Nephron (organoid): ENCODE measurements at regions not wholly inside any gene's neighbourhood (a gene's known extent, or its start where the extent isn't known, plus 50 kb on each side); places are given as distances from the start of the nearest gene placed in this dataset.
"Not testable (repeated sequence)": the region's sequence is repeated elsewhere in the genome, so short reads cannot be mapped to it uniquely, and the experiment has no call there.

Experiments
- H3K27ac Mint-ChIP-seq, 3 experiments: 2 replicates each; pipeline ENCODE4 v1.8.0; 2020; ENCODE audit warnings: mixed read lengths in 3 of 3, mild to moderate bottlenecking in 2 of 3, moderate library complexity in 1 of 3
- H3K27me3 Mint-ChIP-seq: 2 replicates; pipeline ENCODE4 v1.8.0; 2021; ENCODE audit warnings: low read depth, mild to moderate bottlenecking, moderate library complexity, mixed read lengths
- H3K36me3 Mint-ChIP-seq: 2 replicates; pipeline ENCODE4 v1.8.0; 2020; ENCODE audit warnings: low read depth, mixed read lengths
- H3K4me1 Mint-ChIP-seq: 2 replicates; pipeline ENCODE4 v1.8.0; 2020; ENCODE audit warnings: mixed read lengths
- H3K4me3 Mint-ChIP-seq, 3 experiments: 2 replicates each; pipeline ENCODE4 v1.8.0; 2020; ENCODE audit warnings: mild to moderate bottlenecking in 3 of 3, mixed read lengths in 3 of 3, moderate library complexity in 2 of 3
- H3K9me3 Mint-ChIP-seq: 2 replicates; pipeline ENCODE4 v1.8.0; 2020; ENCODE audit warnings: mixed read lengths
- TF ChIP-seq, protein P1 (sequence below), 3 experiments: fragments of 200-600 bp; sonication (generic); IDR thresholded peaks; one replicate each; pipeline ENCODE4 v1.5.0; 2021; ENCODE audit warnings: antibody characterized with exemption in 3 of 3; ENCODE audit not compliant: unreplicated experiment in 3 of 3

DNA sequence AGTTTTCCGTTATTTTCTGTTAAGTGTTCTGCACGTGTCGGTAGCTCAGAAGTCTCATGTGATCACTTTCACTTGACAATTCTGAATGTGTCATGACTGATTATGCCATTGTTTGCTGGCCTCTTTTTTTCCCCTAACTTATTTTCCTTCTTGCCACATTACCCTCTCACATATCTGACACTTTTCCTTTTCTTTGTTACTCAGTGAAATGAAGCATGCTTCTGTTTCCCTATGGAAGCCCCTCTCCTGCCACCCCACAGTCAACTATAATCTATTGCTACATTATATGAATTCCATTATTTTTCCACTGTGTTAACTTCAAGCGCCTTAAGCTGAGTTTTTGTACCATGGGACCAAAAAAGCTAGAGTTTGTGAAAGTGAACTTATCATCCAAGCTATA lies 531.6 kb upstream of the HS3ST5 start:
- Mint-ChIP-seq H3K36me3 (no peaks in the 10 kb centered on the region), H3K9me3 (no peaks in the 10 kb centered on the region), H3K4me1 (no peaks in the 10 kb centered on the region), H3K4me3 (no peak overlapping the region), H3K27me3 (no peaks in the 10 kb centered on the region), H3K27ac (no peak overlapping the region)
- TF ChIP-seq, protein P1, sequence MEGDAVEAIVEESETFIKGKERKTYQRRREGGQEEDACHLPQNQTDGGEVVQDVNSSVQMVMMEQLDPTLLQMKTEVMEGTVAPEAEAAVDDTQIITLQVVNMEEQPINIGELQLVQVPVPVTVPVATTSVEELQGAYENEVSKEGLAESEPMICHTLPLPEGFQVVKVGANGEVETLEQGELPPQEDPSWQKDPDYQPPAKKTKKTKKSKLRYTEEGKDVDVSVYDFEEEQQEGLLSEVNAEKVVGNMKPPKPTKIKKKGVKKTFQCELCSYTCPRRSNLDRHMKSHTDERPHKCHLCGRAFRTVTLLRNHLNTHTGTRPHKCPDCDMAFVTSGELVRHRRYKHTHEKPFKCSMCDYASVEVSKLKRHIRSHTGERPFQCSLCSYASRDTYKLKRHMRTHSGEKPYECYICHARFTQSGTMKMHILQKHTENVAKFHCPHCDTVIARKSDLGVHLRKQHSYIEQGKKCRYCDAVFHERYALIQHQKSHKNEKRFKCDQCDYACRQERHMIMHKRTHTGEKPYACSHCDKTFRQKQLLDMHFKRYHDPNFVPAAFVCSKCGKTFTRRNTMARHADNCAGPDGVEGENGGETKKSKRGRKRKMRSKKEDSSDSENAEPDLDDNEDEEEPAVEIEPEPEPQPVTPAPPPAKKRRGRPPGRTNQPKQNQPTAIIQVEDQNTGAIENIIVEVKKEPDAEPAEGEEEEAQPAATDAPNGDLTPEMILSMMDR (IDR thresholded peaks at IDR 0.05; ENCODE audit: unreplicated experiment in 3 of 3): no peak

DNA sequence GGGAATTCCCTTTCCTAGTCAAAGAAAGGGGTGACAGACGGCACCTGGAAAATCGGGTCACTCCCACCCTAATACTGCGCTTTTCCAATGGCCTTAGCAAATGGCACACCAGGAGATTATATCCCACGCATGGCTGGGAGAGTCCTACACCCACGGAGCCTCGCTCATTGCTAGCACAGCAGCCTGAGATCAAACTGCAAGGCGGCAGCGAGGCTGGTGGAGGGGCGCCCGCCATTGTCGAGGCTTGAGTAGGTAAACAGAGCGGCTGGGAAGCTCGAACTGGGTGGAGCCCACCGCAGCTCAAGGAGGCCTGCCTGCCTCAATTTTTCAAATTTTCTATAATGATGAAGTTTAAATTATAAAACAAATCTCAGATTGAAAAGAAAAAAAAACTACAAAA lies 522.7 kb upstream of the HS3ST5 start:
- not testable (repeated sequence) for H3K4me3 Mint-ChIP-seq, H3K27ac Mint-ChIP-seq, H3K4me1 Mint-ChIP-seq, H3K9me3 Mint-ChIP-seq, H3K27me3 Mint-ChIP-seq, H3K36me3 Mint-ChIP-seq

DNA sequence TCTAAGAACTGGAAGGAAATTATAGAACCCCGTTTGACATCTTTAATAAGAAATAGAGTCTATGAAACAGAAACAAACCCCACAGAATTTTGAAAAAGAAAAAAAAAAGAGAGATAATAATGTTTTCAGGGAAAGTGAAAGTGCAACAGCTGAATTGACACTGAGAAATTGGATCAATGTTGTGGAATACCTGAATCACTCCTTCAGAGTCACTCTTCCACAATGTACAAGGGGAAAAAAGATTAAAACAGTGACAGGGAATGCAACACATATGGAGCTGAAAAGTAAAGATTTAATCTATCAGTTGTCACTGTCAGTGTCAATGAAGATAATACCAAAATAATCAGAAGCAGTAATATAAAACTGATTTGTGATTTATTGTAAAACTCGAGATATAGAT lies 520.8 kb upstream of the HS3ST5 start:
- H3K9me3 Mint-ChIP-seq: no peaks in the 10 kb centered on the region
- H3K4me3 Mint-ChIP-seq: no peak overlapping the region

DNA sequence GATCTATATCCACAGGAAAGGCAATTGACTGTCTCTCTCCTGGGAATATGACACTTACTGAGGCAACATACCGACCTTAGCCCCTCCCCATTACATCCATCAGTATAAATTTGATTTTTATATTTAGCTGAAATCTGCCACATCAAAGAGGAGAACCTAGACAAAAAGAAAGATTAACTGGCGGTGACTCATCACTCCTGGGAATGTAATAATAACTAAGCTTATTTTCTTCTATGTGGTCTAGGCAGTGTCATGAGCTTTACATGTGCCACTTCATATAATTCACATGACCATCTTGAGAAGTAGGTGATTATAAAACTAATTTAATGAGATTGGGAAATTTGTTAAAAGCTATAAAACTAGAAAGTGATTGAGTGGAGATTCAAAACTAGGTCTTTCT lies 520.0 kb upstream of the HS3ST5 start:
- H3K4me1 Mint-ChIP-seq: no peaks in the 10 kb centered on the region
- no peaks in the 10 kb centered on the region for H3K9me3 Mint-ChIP-seq
- H3K36me3 Mint-ChIP-seq: no peaks in the 10 kb centered on the region
- no peak overlapping the region for H3K4me3 Mint-ChIP-seq
- H3K27ac Mint-ChIP-seq: no peak overlapping the region
- H3K27me3 Mint-ChIP-seq: no peaks in the 10 kb centered on the region
- TF ChIP-seq, protein P1 (IDR thresholded peaks at IDR 0.05; ENCODE audit: unreplicated experiment in 3 of 3): no peak

More for the DNA sequence above, 520.8 kb upstream of the HS3ST5 start:
- H3K27ac Mint-ChIP-seq: no peak overlapping the region
- no peaks in the 10 kb centered on the region for H3K27me3 Mint-ChIP-seq
- no peaks in the 10 kb centered on the region for H3K36me3 Mint-ChIP-seq
- no peaks in the 10 kb centered on the region for H3K4me1 Mint-ChIP-seq
- TF ChIP-seq, protein P1 (IDR thresholded peaks at IDR 0.05; ENCODE audit: unreplicated experiment in 3 of 3): no peak

DNA sequence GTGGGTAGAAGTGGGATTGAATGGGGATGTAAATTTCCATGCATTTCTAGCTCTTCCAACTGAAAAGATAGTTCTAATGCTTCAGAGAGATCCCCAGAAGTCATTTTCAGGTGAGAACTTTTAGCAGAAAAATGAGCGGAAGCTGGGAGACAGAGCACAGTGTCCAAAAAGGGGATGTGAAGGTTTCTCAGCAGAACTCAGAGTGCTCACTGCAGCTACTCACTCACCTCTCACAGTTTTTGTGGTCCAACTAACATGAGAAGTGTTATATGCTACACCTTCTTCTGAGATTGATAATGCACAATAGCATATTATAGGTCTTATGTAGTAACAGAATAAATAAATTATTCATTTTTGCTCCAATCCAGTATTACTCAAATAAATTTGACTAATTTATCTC lies 519.2 kb upstream of the HS3ST5 start:
- Mint-ChIP-seq H3K27me3 (no peaks in the 10 kb centered on the region), H3K4me1 (no peaks in the 10 kb centered on the region), H3K9me3 (no peaks in the 10 kb centered on the region), H3K27ac (no peak overlapping the region), H3K36me3 (no peaks in the 10 kb centered on the region), H3K4me3 (no peak overlapping the region)
- TF ChIP-seq, protein P1 (IDR thresholded peaks at IDR 0.05; ENCODE audit: unreplicated experiment in 3 of 3): no peak

DNA sequence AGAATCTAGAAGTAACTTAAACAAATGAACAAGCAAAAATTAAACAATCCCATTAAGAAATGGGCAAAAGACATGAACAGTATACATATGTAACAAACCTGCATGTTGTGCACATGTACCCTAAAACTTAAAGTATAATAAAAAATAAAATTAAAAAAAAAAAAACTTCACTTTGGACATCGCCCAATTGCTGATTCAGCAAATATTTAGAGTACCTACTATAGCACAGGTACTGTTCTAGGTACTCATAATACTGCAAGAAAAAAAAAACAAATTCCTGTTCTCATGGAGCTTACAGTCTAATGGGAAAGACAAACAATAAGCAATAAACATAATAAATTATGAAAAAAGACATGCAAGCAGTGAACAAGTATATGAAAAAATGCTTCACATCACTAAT lies 501.5 kb upstream of the HS3ST5 start:
- Mint-ChIP-seq H3K4me3 (no peak overlapping the region), H3K27me3 (no peaks in the 10 kb centered on the region), H3K36me3 (no peaks in the 10 kb centered on the region), H3K9me3 (peaks cover 22% of the 10 kb centered on the region), H3K4me1 (no peaks in the 10 kb centered on the region), H3K27ac (no peak overlapping the region)
- TF ChIP-seq, protein P1 (IDR thresholded peaks at IDR 0.05; ENCODE audit: unreplicated experiment in 3 of 3): no peak
